GM19395 (cell line): ENCODE measurements at regions not wholly inside any gene's neighbourhood (a gene's known extent, or its start where the extent isn't known, plus 50 kb on each side); places are given as distances from the start of the nearest gene placed in this dataset.
"Not testable (repeated sequence)": the region's sequence is repeated elsewhere in the genome, so short reads cannot be mapped to it uniquely, and the experiment has no call there.

ENCODE experiments used
- ATAC-seq: cut with Tn5 transposase; IDR thresholded peaks from one replicate; pipeline ENCODE4 v1.9.1; 2021; ENCODE audit warnings: mild to moderate bottlenecking, moderate library complexity; ENCODE audit not compliant: unreplicated experiment

- ATAC-seq = no peak
These were observed 73.9 kb downstream of the LSM3 start for GRCh38 chr3:14252321-14253021.

- no peak for ATAC-seq
These were observed 74.5 kb downstream of the LSM3 start for GRCh38 chr3:14253022-14253706.

- no peak for ATAC-seq
These were observed 75.2 kb downstream of the LSM3 start for GRCh38 chr3:14253707-14254382.

- ATAC-seq = no peak
These were observed 76.4 kb downstream of the LSM3 start for GRCh38 chr3:14254812-14255702.

- no peak for ATAC-seq
These were observed 77.4 kb downstream of the LSM3 start for GRCh38 chr3:14256046-14256445.

GRCh38 chr3:14256561-14257342, 78.1 kb downstream of the LSM3 start:
- no peak for ATAC-seq

- ATAC-seq = no peak
These were observed 80.6 kb downstream of the LSM3 start for GRCh38 chr3:14258906-14259904.

GRCh38 chr3:14260463-14260862, 81.8 kb downstream of the LSM3 start:
- ATAC-seq = no peak

- no peak for ATAC-seq
These were observed 82.6 kb downstream of the LSM3 start for GRCh38 chr3:14261229-14261628.

GRCh38 chr3:14262212-14262611, 83.6 kb downstream of the LSM3 start:
- no peak for ATAC-seq

GRCh38 chr3:14262867-14263266, 84.2 kb downstream of the LSM3 start:
- ATAC-seq = no peak

- no peak for ATAC-seq
These were observed 84.8 kb downstream of the LSM3 start for GRCh38 chr3:14263317-14264005.

GRCh38 chr3:14265246-14265962, 86.8 kb downstream of the LSM3 start:
- no peak for ATAC-seq

- no peak for ATAC-seq
These were observed 87.7 kb downstream of the LSM3 start for GRCh38 chr3:14266361-14266760.

- ATAC-seq = no peak
These were observed 89.4 kb downstream of the LSM3 start for GRCh38 chr3:14267976-14268375.

GRCh38 chr3:14268897-14269296, 90.3 kb downstream of the LSM3 start:
- ATAC-seq = no peak

GRCh38 chr3:14272041-14272958, 93.7 kb downstream of the LSM3 start:
- ATAC-seq = not testable (repeated sequence)
